ENCODE measurements at regions not wholly inside any gene's neighbourhood (a gene's known extent, or its start where the extent isn't known, plus 50 kb on each side); places are given as distances from the start of the nearest gene placed in this dataset.
A peak's percentile ranks its signal among the peaks of the same experiment; 100 is the strongest.

- H3K27ac ChIP-seq = no peak overlapping the region
- no peak overlapping the region for H3K4me3 ChIP-seq (ENCODE audit: low read depth, low read length)
- H3K27me3 ChIP-seq (ENCODE audit: insufficient read depth, low read depth, severe bottlenecking) = no peaks in the 10 kb centered on the region
- no peak for TF ChIP-seq CTCF (IDR thresholded peaks at IDR 0.05; ENCODE audit: low read depth, low read length)
- no peaks in the 10 kb centered on the region for H3K9me3 ChIP-seq (ENCODE audit: severe bottlenecking)
- no peak for DNase-seq
- H3K36me3 ChIP-seq = no peaks in the 10 kb centered on the region
These were observed 232.8 kb downstream of the TLE1 start for GRCh38 chr9:81456431-81457006.

DNA sequence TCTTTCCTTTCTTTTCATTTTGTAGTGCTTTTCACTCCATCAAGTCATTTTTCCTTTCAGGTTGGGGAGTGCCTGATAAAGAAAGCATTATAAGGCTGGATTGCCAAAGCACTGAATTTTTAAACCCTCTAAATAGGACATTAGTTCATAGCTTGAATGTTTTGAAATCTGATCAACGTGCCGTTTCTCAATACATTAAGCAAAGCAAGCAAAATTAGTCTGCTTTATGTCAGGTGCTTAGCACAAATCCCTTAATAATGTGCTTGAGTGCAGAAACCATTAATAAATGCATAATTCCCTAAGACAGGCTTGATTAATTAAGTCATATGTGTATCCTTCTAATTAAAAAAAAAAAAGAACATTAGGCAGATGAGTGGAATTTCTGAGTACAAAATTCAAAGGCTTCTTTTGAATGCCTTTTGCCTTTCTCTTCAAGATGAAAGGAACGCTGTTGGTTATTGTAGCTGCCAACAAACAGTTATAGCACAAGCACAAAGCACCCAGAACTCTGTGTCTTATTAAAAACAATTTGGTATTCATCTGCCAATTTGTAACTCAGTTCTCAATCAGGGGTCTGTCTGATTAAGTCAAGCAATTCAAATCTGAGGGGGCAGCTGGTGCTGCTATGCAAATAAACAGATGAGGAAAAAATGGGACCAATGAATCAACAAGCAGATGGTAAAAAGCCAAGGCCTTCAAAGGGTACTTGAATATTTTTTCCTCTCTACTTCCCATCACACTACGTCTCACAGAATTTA is 233.7 kb downstream of the TLE1 start:
- Histone ChIP-seq H3K9me3 (ENCODE audit: severe bottlenecking) (no peaks in the 10 kb centered on the region), H3K36me3 (no peaks in the 10 kb centered on the region), H3K4me3 (ENCODE audit: low read depth, low read length) (no peak overlapping the region), H3K27ac (peak overlapping the region; percentile 56), H3K27me3 (ENCODE audit: insufficient read depth, low read depth, severe bottlenecking) (no peaks in the 10 kb centered on the region)
- no peak for DNase-seq
- no peak for TF ChIP-seq CTCF (IDR thresholded peaks at IDR 0.05; ENCODE audit: low read depth, low read length)

DNA sequence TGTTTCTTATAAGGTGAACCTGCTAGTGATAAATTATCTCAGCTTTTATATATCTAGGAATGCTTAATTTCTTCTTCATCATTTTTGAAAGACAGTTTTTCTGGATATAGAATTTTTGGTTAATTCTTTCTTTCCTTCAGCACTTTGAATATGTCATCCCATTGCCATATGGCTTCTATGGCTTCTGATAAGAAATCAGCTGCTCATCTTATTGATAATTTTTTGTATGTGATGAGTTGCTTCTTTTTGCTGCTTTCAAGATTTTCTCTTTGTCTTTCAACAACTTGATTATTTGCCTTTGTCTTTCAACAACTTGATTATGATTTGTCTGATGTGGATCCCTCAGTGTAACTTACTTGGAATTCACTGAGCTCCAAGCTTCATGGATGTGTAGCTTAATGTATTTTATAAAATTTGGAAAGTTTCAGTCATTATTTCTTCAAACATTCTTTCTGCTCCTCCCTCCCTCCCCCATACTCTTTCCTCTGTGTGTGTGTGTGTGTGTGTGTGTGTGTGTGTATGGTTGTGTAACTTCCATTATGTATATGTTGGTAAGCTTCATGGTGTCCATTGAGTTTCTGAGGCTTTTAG is 243.9 kb downstream of the TLE1 start:
- H3K27ac ChIP-seq = no peak overlapping the region
- H3K4me3 ChIP-seq (ENCODE audit: low read depth, low read length) = no peak overlapping the region
- peaks cover 13% of the 10 kb centered on the region for H3K9me3 ChIP-seq (ENCODE audit: severe bottlenecking)
- no peaks in the 10 kb centered on the region for H3K27me3 ChIP-seq (ENCODE audit: insufficient read depth, low read depth, severe bottlenecking)
- no peaks in the 10 kb centered on the region for H3K36me3 ChIP-seq
- DNase-seq = no peak
- no peak for TF ChIP-seq CTCF (IDR thresholded peaks at IDR 0.05; ENCODE audit: low read depth, low read length)

DNA sequence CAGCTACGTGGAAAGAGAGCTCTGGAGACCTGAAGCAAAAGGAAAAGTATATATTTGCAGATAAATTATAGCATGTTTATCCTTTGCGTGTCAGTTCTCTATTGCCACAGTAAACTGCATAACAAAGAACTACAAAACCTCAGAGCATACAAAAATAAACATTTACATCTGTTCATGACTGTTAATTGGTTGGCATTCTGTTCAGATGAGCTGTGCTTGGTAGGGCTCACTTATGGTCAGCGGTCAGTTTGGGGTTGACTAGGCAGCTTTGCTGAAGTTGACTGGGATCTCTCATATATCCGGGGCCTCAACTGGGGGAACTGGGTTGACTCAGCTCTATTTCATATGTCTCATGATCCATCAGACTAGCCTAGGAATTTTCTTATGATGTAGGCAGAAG is 257.7 kb downstream of the TLE1 start:
- Histone ChIP-seq H3K27me3 (ENCODE audit: insufficient read depth, low read depth, severe bottlenecking) (no peaks in the 10 kb centered on the region), H3K27ac (no peak overlapping the region), H3K9me3 (ENCODE audit: severe bottlenecking) (peaks cover 8% of the 10 kb centered on the region), H3K36me3 (no peaks in the 10 kb centered on the region), H3K4me3 (ENCODE audit: low read depth, low read length) (no peak overlapping the region)
- DNase-seq = no peak
- TF ChIP-seq CTCF (IDR thresholded peaks at IDR 0.05; ENCODE audit: low read depth, low read length) = no peak

- Histone ChIP-seq H3K4me3 (ENCODE audit: low read depth, low read length) (no peak overlapping the region), H3K27ac (no peak overlapping the region), H3K36me3 (no peaks in the 10 kb centered on the region), H3K27me3 (ENCODE audit: insufficient read depth, low read depth, severe bottlenecking) (no peaks in the 10 kb centered on the region), H3K9me3 (ENCODE audit: severe bottlenecking) (peaks cover 8% of the 10 kb centered on the region)
- no peak for DNase-seq
- no peak for TF ChIP-seq CTCF (IDR thresholded peaks at IDR 0.05; ENCODE audit: low read depth, low read length)
These were observed 258.6 kb downstream of the TLE1 start for GRCh38 chr9:81430727-81431126.

All from WERI-Rb-1 (cell line).